Inflammatory macrophage treated with lipopolysaccharide for 1 hour (primary cell): ENCODE measurements at regions not wholly inside any gene's neighbourhood (a gene's known extent, or its start where the extent isn't known, plus 50 kb on each side); places are given as distances from the start of the nearest gene placed in this dataset.
"Not testable (repeated sequence)": the region's sequence is repeated elsewhere in the genome, so short reads cannot be mapped to it uniquely, and the experiment has no call there.

Source experiments
- DNase-seq, 2 donors: peaks; one replicate each; pipeline ENCODE4 v3.0.0-alpha.2; 2020 to 2022

GRCh38 chr6:166719019-166719418 is 92.0 kb upstream of the RPS6KA2 start:
- no peak for DNase-seq

GRCh38 chr6:166718516-166718915 is 91.5 kb upstream of the RPS6KA2 start:
- DNase-seq: no peak

DNA sequence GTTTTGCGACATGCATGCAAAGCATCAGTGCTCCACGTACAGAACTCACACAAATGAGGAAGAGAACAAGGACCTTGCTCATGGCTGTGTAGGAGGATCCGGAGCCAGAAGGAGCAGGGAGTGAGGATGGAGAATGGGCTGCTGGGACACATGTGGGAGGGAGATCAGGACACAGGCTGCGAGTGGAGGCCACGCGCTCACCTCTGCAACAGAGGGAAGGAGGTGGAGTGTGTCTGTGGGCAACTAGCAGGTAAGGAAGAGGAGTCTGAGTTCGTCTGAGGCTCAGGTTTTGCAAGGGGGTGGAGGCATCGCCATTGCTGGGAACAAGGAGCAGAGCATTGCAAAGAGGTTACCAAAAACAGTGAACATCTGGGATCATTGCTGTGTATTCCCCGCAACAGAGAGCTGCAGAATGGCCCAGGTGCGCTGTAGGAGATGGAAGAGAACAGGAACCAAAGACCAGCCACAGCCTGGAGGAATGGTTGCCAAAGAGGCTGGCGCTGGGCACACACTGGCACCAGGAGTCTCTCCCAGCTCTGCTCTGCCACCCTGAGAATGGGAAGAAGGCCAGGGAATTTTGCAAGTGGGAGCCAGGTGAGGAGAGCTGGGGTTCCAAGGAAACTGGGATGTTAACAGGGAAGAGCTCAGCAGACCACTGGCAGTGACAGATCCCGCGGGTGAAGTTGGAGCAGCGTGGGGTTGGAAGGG is 90.0 kb upstream of the RPS6KA2 start:
- peak in 1 of 2 donors; percentile 14 for DNase-seq

DNA sequence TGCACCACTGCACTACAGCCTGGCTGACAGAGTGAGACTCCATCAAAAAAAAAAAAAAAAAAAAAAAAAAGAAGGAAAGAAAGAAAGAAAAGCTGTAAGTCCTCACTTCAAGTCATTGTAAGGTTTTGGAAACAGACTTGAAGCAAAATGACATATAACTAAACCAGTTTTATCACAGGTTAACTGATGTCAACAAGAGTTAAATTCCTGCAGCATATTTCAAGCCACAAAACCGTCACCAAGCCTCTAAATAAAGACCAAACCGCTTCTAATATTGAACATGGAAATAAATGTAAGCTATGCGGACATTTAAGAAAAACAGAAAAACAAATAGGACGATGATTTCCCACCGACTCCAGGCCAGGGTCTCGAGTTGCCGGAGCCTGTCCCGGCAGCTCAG is 88.9 kb upstream of the RPS6KA2 start:
- DNase-seq: no peak

DNA sequence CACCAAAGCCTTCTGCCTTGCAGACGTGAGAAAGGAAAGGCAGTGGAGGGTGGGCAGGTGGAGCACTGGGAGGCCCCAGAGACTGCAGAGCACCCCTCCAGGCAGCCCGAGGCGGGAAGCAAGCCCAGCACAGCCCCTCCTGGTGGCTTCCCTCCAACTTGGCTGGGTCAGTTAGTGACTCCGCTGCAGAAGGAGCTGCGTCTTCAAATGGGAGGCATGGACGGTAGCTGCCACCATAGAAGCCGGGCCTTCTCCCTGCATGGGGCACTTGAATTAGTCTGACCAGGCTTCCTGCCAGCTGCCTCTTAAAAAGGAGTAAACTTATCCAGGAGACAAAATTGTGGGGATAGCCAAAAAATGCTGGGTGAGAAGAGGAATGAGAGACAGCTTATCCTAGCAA is 88.0 kb upstream of the RPS6KA2 start:
- DNase-seq: no peak

DNA sequence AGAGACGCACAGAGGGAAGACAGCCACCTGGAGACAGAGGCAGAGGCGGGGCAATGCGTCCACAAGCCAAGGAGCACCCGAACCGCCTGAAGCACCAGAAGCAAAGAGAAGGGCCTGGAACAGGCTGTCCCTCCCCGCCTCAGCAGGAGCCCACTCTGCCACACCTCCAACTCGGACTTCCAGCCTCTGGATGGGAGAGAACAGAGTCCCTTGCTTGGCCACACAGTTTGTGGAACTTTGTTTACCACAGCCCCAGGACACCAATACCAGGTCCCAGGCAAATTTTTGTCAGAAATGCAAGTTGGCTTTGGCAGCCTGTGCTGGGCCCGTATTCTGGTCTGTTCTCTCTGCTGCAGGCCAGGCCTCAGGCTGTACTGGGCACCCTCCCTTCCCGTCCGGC is 87.5 kb upstream of the RPS6KA2 start:
- no peak for DNase-seq

DNA sequence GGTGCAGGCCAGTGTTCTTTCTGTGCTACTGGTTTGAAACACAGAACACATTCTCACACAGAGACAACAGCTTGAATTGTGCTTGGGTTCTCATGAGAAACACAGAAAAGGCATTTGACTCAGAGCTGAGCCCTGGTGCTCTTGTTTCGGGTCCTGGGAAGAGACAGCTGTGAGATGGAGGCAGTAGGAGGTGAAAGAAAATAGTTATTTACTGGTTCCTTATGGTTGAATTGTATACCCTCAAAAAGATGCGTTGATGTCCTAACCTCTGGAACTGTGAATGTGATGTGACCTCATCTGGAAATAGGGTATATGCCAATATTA is 87.1 kb upstream of the RPS6KA2 start:
- DNase-seq: no peak

DNA sequence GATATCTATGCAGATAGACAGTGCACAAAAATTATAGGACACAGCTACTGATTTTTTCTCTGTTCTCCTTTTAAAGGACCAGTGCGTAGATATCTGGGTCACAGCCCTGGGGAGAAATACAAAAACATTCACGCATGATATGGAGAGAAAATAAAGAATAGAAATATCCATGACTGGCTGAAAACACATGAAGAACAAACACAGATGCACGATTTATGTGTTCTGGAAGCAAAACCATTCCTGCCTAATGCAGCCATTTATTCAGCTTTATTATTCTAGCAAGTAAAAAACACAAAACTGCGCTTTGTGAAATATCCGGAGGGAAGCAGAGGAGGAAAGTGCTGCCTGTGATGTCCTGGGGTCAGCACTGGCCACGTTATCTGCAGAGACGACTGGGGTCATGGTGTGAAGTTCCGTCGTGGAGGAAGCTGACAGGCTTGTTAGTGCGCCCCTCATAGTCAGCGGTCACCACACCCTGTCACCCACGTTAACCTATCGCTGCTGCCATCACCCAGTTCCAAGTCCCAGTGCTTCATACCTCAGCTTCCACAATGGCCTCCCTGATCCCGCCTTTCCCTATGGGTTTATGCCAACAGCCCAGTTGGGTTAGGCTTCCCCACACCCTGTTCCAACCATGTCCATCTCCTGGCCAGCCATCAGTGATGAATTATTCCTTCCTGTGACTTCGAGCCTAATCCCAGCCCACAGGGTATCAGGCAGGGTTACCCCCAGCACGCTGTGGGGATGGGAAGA is 86.6 kb upstream of the RPS6KA2 start:
- no peak for DNase-seq

GRCh38 chr6:166712286-166713228 is 85.5 kb upstream of the RPS6KA2 start:
- no peak for DNase-seq

DNA sequence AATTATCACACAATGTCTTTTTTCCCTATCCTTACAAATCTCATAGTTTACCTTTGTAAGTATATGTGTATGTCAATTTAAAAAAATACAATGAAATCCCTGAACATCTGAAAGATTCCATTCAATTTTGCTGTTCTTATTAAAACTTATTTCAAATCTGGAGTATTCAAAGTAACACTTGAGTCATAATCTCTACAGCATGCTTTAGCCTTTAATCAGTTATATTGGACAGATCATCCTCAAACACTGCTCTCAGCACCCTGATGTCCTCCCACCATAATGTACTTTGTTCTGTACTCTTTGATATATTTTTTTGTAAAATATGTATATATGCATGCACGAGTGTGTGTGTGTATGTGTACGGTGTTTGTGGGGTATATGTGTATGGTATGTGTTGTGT is 83.0 kb upstream of the RPS6KA2 start:
- no peak for DNase-seq

DNA sequence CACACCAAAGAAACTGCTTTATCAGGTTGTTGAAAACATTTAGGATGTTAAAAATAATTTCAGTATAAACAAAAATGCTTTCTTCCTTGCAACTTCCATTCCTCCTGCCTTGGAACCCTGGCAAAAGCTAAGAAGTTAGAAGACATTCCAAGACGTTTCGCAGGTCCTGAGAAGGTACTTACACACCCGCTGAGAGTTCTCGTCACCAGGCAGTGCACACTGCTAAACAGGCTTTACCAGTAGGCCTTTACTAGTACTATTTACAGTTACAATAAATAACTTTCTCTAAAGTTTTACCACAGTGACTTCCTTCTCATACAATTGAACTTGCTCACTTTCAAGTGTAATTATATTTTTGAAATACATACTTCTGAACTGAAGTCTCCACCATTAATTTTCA is 81.4 kb upstream of the RPS6KA2 start:
- DNase-seq: no peak

DNA sequence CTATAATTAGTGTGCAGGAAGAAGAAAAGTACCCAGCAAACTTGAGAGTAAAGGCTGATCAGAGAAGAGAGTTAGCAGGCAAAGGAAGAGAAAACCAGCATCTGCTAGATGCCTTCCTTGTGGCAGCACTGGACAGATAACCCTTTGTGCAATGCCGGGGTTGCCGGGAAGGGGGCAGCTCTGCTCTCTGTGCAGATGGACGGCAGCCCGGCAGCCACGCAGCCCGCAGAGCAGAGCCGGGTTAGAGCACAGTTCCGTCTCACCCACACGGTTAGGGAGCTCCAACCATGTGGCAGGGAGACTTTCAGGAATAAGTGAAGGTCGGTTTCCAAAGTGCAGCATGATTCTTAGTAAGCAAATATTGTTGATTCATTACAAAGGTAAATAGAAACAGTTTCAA is 80.0 kb upstream of the RPS6KA2 start:
- DNase-seq: peak; percentile 60 to 68

- no peak for DNase-seq
Measured at GRCh38 chr6:166705069-166705468, 78.0 kb upstream of the RPS6KA2 start.

DNA sequence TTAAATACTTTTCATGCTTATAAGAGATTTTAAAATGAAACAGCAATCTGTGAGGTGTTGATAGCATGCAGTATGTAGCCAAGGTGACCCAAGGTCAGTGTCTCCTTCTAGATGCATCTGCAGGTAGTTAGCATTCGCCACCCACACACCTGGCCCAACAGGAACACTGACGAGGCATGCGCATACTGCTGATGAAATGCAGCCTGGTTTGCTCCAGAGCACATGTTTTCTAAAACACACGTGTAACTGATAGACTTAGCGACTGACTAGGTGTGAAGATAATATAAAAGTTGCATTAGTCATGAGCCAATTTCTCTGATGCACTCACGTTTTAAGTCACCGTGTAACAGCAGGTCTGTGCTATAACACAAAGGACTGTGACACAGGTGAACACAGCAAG is 77.1 kb upstream of the RPS6KA2 start:
- DNase-seq: no peak

DNA sequence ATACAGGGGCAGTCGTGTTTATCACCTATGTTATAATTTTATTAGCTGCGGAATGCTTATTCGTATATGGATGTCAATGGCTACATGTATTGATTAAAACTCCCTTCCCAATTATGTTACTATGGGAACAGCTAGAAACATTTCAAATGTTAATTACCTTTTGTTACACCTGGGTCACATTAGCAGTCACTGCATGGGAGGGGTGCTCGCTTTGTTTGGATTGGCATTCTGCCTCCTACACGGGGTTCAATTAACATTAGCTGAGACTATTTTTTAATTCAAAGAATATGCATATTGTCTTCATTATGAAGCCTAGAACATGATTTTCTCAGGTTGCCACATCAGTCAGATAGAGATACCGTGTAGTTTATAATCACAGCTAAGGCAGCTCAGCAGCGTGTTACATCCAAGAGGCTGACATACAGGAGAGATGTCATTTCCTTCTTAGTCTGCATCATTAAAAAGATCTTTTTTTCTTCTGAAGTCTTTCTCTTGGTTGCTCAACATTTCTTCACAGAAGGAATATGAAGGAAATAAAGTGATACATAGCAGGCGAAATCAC is 76.2 kb upstream of the RPS6KA2 start:
- DNase-seq: no peak

- not testable (repeated sequence) for DNase-seq
Measured at GRCh38 chr6:166701424-166701823, 74.4 kb upstream of the RPS6KA2 start.

GRCh38 chr6:166700871-166701270 is 73.8 kb upstream of the RPS6KA2 start:
- not testable (repeated sequence) for DNase-seq

DNA sequence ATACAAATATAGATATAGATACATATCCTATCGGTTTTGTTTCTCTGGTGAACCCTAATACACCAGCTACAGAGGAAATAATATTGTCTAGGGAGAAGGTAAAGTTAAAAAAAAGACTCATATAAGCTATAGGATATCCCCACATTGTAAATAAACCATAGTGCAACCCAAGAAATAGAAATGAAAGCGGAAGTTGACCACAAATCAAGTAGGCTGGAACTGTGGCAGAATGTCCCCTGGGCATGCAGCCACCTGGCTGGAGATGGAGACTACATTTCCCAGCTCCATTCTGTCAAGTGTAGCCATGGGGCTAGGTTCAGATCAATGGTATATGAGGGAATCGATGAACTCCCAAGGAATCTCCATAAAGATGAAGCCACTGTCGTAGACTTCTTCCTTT is 70.1 kb upstream of the RPS6KA2 start:
- no peak for DNase-seq

DNA sequence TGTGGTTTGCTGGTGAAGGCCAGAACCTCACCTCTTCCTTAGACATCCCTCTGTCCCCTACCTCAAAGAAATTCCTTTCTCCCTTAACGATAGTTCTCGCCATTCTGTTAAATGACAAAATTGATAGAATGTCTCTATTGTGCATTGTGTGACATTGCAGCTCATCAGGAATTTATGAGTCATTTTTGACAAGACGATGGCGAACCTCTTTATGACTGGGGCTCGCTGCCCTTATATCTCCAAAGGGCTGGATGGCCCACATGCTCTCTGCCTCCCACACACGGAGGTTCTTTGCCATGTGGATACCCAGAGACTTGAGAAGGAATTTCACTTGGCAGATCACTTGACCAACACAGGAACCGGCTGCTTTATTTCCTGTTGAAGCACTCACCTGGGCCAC is 66.8 kb upstream of the RPS6KA2 start:
- no peak for DNase-seq

DNA sequence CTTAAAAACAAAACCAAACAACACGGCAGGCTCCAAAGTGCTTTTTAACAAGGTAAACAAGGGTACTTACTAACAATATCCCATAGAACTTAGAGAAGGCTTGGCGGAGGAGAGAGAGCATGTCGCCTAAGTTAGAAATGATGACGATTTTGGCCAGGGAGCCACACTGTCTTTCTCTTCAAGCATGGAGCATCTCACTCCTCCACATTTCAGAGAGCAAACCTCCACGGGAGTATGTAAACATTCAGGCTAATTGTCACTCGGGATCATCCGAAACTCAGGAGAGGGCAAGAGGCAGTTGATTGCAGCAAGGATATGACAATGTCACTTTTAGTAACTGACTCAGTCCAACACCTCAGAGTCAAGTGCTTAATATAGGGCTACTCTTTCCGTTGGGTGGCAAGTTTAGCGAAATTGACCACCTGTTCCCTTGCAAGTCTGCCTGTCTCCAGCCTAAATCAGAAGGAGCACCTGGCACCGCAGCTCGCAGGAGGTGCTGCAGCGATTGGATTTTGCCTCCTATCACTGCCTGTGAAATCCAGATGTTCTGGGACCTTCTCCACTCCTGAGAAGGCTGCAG is 65.8 kb upstream of the RPS6KA2 start:
- no peak for DNase-seq

DNA sequence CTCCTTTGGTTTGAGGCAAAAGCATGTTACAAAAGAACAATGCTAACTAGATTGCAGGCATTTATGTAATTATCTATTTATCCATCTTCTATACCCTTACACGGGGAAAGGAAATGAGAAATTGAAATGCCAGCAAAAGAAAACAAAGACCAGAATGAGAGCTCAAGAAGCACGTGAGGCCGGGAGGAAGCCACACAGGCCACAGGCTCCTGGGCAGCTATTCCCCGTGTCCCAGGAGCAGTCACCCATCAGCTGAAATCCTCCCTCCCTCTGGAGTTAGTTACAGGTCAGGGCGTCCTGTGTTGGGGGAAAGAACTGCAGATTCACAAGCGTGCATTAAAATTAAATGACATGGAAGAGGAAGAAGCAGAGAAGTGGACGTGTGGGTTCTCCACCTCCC is 64.7 kb upstream of the RPS6KA2 start:
- no peak for DNase-seq

DNA sequence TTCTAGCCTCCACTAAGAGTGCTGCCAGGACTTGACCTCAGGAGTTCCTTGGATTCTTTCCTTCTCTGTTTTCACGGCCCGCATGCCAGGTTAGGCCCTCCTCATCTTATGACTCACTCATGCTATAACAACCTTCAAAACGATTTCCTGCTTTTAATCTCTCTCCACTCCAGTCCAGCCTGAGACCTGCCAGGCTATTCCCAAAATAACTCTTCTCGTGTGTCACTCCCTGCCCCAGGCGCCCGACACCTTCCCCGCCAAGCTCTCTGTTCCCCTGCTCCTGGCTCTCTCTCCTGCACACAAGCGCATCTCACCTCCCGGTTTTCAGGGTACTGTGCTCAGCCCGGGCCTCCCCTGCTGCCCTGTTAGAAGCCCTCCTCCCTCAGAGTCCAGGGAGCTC is 64.1 kb upstream of the RPS6KA2 start:
- DNase-seq: no peak

GRCh38 chr6:166689687-166690086 is 62.6 kb upstream of the RPS6KA2 start:
- no peak for DNase-seq
